T-helper 2 cell treated with Interferon-gamma antibody and Interleukin-4, amounts not matched to agents 5 μg/mL and 100 μg/mL, for 36 hours (primary cell): ENCODE measurements at regions not wholly inside any gene's neighbourhood (a gene's known extent, or its start where the extent isn't known, plus 50 kb on each side); places are given as distances from the start of the nearest gene placed in this dataset.

Source experiments
- DNase-seq: peaks from one replicate; pipeline ENCODE4 v3.0.0; 2021; ENCODE audit warnings: low spot score
- H3K27ac Mint-ChIP-seq: one replicate; pipeline ENCODE4 v1.8.0; 2021; ENCODE audit warnings: mild to moderate bottlenecking, mixed read lengths
- H3K27me3 Mint-ChIP-seq: one replicate; pipeline ENCODE4 v1.8.0; 2021; ENCODE audit warnings: low read depth, mixed read lengths
- H3K36me3 Mint-ChIP-seq: one replicate; pipeline ENCODE4 v1.8.0; 2021; ENCODE audit warnings: low read depth, mixed read lengths
- H3K4me1 Mint-ChIP-seq: one replicate; pipeline ENCODE4 v1.8.0; 2021; ENCODE audit warnings: low read depth, mixed read lengths
- H3K4me3 Mint-ChIP-seq: one replicate; pipeline ENCODE4 v1.8.0; 2022; ENCODE audit warnings: mild to moderate bottlenecking, moderate library complexity, mixed read lengths
- H3K9me3 Mint-ChIP-seq: one replicate; pipeline ENCODE4 v1.8.0; 2021; ENCODE audit warnings: mixed read lengths

DNA sequence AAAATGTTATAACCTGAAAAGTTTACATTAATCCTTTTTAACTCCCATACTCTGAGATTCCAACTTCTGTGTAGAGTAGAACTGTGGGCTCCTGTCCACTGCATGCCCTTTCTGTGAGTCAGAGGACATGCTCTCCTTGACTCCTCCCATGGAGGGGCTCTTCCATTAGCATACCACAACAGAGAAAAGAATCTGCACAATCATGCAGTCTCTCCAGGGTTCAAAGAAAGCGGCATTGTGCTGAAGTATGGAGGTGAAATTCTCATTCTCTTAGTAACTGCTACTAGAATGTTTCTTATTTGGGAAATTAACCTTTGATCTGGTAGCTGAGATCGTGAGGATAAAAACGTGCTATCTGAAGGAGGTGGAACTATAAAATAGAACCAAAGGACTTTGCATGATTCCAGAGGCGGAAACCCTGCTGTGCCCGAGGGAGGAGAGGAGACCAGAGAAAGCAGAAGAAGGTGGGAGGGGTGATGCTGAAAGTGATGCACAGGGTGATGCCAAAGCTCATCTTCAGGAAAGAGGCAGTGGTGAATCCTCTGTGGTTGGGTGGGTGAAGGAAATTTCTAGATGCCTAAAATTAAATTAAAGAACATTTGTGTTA is 202.2 kb upstream of the PCSK2 start:
- no peak for DNase-seq
- H3K4me3 Mint-ChIP-seq: no peak overlapping the region
- H3K27ac Mint-ChIP-seq: no peak overlapping the region
- peaks cover 16% of the 10 kb centered on the region for H3K9me3 Mint-ChIP-seq
- H3K4me1 Mint-ChIP-seq: no peaks in the 10 kb centered on the region
- H3K36me3 Mint-ChIP-seq: no peaks in the 10 kb centered on the region
- no peaks in the 10 kb centered on the region for H3K27me3 Mint-ChIP-seq

GRCh38 chr20:17026346-17026745 is 200.5 kb upstream of the PCSK2 start:
- no peak for DNase-seq
- H3K27ac Mint-ChIP-seq: no peak overlapping the region
- H3K27me3 Mint-ChIP-seq: no peaks in the 10 kb centered on the region
- H3K36me3 Mint-ChIP-seq: no peaks in the 10 kb centered on the region
- no peaks in the 10 kb centered on the region for H3K4me1 Mint-ChIP-seq
- peaks cover 16% of the 10 kb centered on the region for H3K9me3 Mint-ChIP-seq
- H3K4me3 Mint-ChIP-seq: no peak overlapping the region

GRCh38 chr20:17029698-17030097 is 197.1 kb upstream of the PCSK2 start:
- H3K9me3 Mint-ChIP-seq: peaks cover 14% of the 10 kb centered on the region
- H3K36me3 Mint-ChIP-seq: no peaks in the 10 kb centered on the region
- H3K27me3 Mint-ChIP-seq: no peaks in the 10 kb centered on the region
- no peak for DNase-seq
- no peaks in the 10 kb centered on the region for H3K4me1 Mint-ChIP-seq
- no peak overlapping the region for H3K27ac Mint-ChIP-seq
- H3K4me3 Mint-ChIP-seq: no peak overlapping the region

DNA sequence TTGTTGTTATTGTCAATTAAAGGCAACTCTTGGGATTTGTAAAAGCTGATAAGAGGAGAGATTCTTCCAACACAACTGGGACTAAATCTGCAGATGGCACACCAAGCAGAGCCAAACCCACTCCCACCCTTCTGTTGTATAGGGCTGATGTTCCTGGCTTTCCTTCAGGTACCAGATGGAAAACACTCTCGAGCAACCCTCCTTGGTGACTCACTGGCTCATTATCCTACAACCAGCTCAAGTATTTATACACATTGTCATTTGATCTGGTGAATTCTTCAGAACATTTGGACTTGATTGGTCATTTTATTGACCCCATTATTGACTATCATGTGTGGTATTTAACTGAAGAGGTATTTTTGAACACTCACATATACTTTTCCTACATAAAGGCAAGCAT is 190.3 kb upstream of the PCSK2 start:
- H3K9me3 Mint-ChIP-seq: no peaks in the 10 kb centered on the region
- DNase-seq: no peak
- no peak overlapping the region for H3K27ac Mint-ChIP-seq
- H3K27me3 Mint-ChIP-seq: no peaks in the 10 kb centered on the region
- H3K4me1 Mint-ChIP-seq: no peaks in the 10 kb centered on the region
- no peak overlapping the region for H3K4me3 Mint-ChIP-seq
- no peaks in the 10 kb centered on the region for H3K36me3 Mint-ChIP-seq

- H3K9me3 Mint-ChIP-seq: no peaks in the 10 kb centered on the region
- no peaks in the 10 kb centered on the region for H3K27me3 Mint-ChIP-seq
- DNase-seq: no peak
- no peaks in the 10 kb centered on the region for H3K4me1 Mint-ChIP-seq
- H3K27ac Mint-ChIP-seq: no peak overlapping the region
- no peaks in the 10 kb centered on the region for H3K36me3 Mint-ChIP-seq
- H3K4me3 Mint-ChIP-seq: no peak overlapping the region
Observed at GRCh38 chr20:17042122-17042521, 184.7 kb upstream of the PCSK2 start.

GRCh38 chr20:17043323-17043722 is 183.5 kb upstream of the PCSK2 start:
- H3K36me3 Mint-ChIP-seq: no peaks in the 10 kb centered on the region
- H3K4me3 Mint-ChIP-seq: no peak overlapping the region
- no peak overlapping the region for H3K27ac Mint-ChIP-seq
- H3K27me3 Mint-ChIP-seq: no peaks in the 10 kb centered on the region
- no peaks in the 10 kb centered on the region for H3K9me3 Mint-ChIP-seq
- no peak for DNase-seq
- no peaks in the 10 kb centered on the region for H3K4me1 Mint-ChIP-seq

DNA sequence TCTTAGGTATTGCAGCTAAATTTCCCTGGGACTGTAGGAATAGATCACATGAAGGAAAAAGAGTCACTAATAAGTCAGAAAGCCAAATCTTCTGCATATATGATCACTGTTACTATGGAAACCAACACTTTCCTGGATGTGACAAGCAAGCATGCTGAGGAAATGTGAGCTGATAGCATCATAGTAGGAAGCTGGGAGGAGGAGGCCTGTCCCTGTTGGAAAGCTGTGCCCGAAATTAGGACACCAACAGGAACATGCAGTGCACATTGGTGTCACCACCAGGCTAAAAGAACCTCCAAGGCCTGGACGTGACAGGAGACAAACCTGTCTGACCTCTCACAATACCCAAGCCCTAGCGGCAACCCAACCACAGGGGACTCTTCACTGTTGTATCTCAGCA is 181.9 kb upstream of the PCSK2 start:
- H3K27me3 Mint-ChIP-seq: no peaks in the 10 kb centered on the region
- no peaks in the 10 kb centered on the region for H3K9me3 Mint-ChIP-seq
- H3K36me3 Mint-ChIP-seq: no peaks in the 10 kb centered on the region
- no peaks in the 10 kb centered on the region for H3K4me1 Mint-ChIP-seq
- no peak for DNase-seq
- no peak overlapping the region for H3K27ac Mint-ChIP-seq
- no peak overlapping the region for H3K4me3 Mint-ChIP-seq

DNA sequence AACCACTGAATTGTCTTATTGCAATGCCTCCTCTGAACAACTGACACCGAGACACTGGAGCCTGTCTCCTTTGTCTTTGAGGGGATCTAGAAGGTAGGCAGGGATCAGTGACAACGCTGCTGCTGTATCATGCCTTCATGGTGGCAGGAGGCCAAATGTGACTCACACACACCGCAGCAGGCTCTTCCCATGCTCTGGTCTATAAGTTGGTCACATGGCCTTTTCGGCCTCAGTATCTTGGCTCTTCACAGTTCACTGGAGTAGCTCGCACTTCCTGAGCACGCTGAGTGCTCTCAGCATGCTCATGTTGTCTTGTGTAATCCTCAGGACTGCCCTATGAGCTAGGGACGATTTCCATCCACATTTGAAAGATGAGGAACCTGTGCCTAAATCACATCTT is 167.4 kb upstream of the PCSK2 start:
- Mint-ChIP-seq H3K4me1 (no peaks in the 10 kb centered on the region), H3K27ac (no peak overlapping the region), H3K36me3 (no peaks in the 10 kb centered on the region), H3K27me3 (no peaks in the 10 kb centered on the region), H3K4me3 (no peak overlapping the region), H3K9me3 (peaks cover 30% of the 10 kb centered on the region)
- DNase-seq: no peak

DNA sequence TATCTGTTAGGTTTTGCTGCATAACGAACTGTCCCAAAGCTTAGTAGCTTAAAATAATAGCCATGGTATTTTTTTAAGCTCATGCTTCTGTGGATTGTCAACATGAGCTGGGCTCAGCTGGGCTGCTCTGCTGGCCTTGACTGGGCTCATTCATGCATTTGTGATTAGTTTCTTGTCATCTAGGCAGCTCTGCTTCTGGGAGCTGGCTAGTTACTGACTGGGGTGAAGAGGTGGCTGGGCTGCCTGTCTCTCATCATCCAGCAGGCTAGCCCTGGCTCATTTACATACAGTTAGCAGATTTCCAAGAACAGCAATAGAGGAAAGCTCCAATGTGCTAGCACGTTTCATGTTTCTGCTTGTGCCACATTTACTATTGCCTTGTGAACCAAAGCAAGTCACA is 165.1 kb upstream of the PCSK2 start:
- Mint-ChIP-seq H3K27ac (no peak overlapping the region), H3K4me3 (no peak overlapping the region), H3K9me3 (peaks cover 15% of the 10 kb centered on the region), H3K36me3 (no peaks in the 10 kb centered on the region), H3K27me3 (no peaks in the 10 kb centered on the region), H3K4me1 (no peaks in the 10 kb centered on the region)
- DNase-seq: no peak

GRCh38 chr20:17062712-17063111 is 164.1 kb upstream of the PCSK2 start:
- Mint-ChIP-seq H3K27me3 (no peaks in the 10 kb centered on the region), H3K4me1 (no peaks in the 10 kb centered on the region), H3K9me3 (peaks cover 5% of the 10 kb centered on the region), H3K36me3 (no peaks in the 10 kb centered on the region), H3K27ac (no peak overlapping the region), H3K4me3 (no peak overlapping the region)
- no peak for DNase-seq

- Mint-ChIP-seq H3K36me3 (no peaks in the 10 kb centered on the region), H3K4me3 (no peak overlapping the region)
Observed at GRCh38 chr20:17066902-17067301, 159.9 kb upstream of the PCSK2 start.

DNA sequence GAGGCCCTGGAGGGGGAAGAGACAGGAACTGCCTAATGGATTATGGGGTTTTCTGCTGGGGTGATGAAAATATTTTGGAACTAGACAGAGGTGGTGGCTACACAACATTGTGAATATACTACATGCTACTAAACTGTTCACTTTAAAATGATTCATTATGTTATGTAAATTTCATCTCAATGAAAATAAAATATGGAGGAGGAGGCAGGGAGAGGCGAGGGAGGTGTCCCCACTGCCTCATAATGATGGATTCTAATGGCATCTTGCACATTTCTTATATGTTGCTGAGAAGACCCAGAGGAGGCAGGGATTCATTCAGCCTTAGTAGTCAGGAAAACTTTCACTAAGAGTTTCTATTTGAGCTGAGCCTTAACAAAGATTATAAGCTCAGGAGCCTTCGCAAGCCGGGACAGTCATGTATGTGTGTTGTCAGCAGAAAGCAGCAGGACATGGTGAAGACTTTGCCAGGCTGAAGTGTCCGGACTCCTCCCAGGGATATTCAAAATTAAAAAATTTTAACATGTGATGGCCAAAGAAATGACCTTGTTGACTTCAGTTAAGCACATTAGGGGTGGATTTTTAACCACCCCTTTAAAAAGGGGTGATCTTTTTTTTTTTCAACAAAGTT is 158.6 kb upstream of the PCSK2 start:
- H3K4me1 Mint-ChIP-seq: no peaks in the 10 kb centered on the region
- no peak for DNase-seq
- no peaks in the 10 kb centered on the region for H3K27me3 Mint-ChIP-seq
- H3K9me3 Mint-ChIP-seq: no peaks in the 10 kb centered on the region
- H3K4me3 Mint-ChIP-seq: no peak overlapping the region
- H3K36me3 Mint-ChIP-seq: no peaks in the 10 kb centered on the region
- H3K27ac Mint-ChIP-seq: no peak overlapping the region

More at GRCh38 chr20:17066902-17067301, 159.9 kb upstream of the PCSK2 start:
- no peak overlapping the region for H3K27ac Mint-ChIP-seq
- H3K9me3 Mint-ChIP-seq: no peaks in the 10 kb centered on the region
- no peaks in the 10 kb centered on the region for H3K27me3 Mint-ChIP-seq
- DNase-seq: no peak
- H3K4me1 Mint-ChIP-seq: no peaks in the 10 kb centered on the region

DNA sequence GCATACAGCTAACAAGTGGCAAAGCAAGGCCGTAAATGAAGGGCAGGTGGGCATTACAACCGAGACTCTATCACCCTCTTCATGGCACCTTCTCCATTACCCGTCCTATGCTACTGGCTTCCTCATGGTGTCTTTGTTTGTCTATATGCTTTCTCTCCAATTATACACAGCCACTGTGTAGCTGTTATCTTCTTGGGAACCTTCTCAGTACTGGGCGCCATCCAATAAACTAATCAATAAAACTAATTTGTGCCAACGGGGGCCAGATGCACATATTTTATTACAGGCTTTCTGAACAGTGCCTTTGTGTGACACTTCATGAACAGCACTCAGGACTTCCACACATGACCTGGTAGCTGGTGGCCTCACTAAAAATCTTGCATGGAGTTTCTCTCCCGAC is 149.8 kb upstream of the PCSK2 start:
- no peaks in the 10 kb centered on the region for H3K4me1 Mint-ChIP-seq
- H3K9me3 Mint-ChIP-seq: peaks cover 10% of the 10 kb centered on the region
- no peak overlapping the region for H3K4me3 Mint-ChIP-seq
- no peaks in the 10 kb centered on the region for H3K27me3 Mint-ChIP-seq
- H3K27ac Mint-ChIP-seq: no peak overlapping the region
- no peak for DNase-seq
- H3K36me3 Mint-ChIP-seq: no peaks in the 10 kb centered on the region

- H3K4me3 Mint-ChIP-seq: no peak overlapping the region
- H3K27me3 Mint-ChIP-seq: no peaks in the 10 kb centered on the region
- H3K27ac Mint-ChIP-seq: no peak overlapping the region
- no peaks in the 10 kb centered on the region for H3K4me1 Mint-ChIP-seq
- peaks cover 19% of the 10 kb centered on the region for H3K9me3 Mint-ChIP-seq
- H3K36me3 Mint-ChIP-seq: no peaks in the 10 kb centered on the region
- DNase-seq: no peak
Observed at GRCh38 chr20:17083738-17084137, 143.1 kb upstream of the PCSK2 start.

GRCh38 chr20:17084909-17085308 is 141.9 kb upstream of the PCSK2 start:
- Mint-ChIP-seq H3K4me3 (no peak overlapping the region), H3K36me3 (no peaks in the 10 kb centered on the region), H3K9me3 (peaks cover 14% of the 10 kb centered on the region), H3K4me1 (no peaks in the 10 kb centered on the region), H3K27me3 (no peaks in the 10 kb centered on the region), H3K27ac (no peak overlapping the region)
- DNase-seq: no peak
